H1 (cell line): ENCODE measurements at regions not wholly inside any gene's neighbourhood (a gene's known extent, or its start where the extent isn't known, plus 50 kb on each side); places are given as distances from the start of the nearest gene placed in this dataset.

Source experiments
- CTCF ChIA-PET: fragments of 300-600 bp; sonication (Branson Sonifier 250); formaldehyde crosslinking; loops from one replicate; lab custom pipeline; 2021; ENCODE audit not compliant: partially characterized antibody; lab: Charles Lee
- POLR2A ChIA-PET: fragments of 300-600 bp; sonication (Branson Sonifier 250); formaldehyde crosslinking; loops from one replicate; lab custom pipeline; 2021; ENCODE audit warnings: inconsistent platforms; ENCODE audit not compliant: partially characterized antibody; lab: Charles Lee
- DNase-seq, 2 experiments: peaks; one replicate each; pipeline versions ENCODE4 v3.0.0 to v3.0.0-alpha.2; 2010 to 2022; ENCODE audit warnings: low spot score in 2 of 2, low read depth in 1 of 2, mixed read lengths in 1 of 2
- FAIRE-seq: peaks from 2 replicates; lab custom pipeline; 2011; peaks lifted over from hg19 to GRCh38; lab: Jason Lieb, UNC
- H2AFZ ChIP-seq: 2 replicates; pipeline ENCODE4 v1.8.1; 2012; ENCODE audit warnings: low read length, inconsistent platforms
- H2AK5ac ChIP-seq: 2 replicates; pipeline ENCODE4 v1.6.1; 2013; ENCODE audit warnings: low read depth, low read length
- H2BK120ac ChIP-seq: replicated peaks from 2 replicates; pipeline ENCODE3; 2013; ENCODE audit warnings: low read depth, low read length, inconsistent platforms
- H2BK12ac ChIP-seq: 2 replicates; pipeline ENCODE4 v1.6.1; 2013; ENCODE audit warnings: low read depth, low read length
- H2BK15ac ChIP-seq: 2 replicates; pipeline ENCODE4 v1.6.1; 2013; ENCODE audit warnings: low read length
- H2BK20ac ChIP-seq: 2 replicates; pipeline ENCODE4 v1.6.1; 2013; ENCODE audit warnings: low read length
- H2BK5ac ChIP-seq: 2 replicates; pipeline ENCODE4 v1.6.1; 2013; ENCODE audit warnings: low read depth, low read length
- H3K14ac ChIP-seq: 2 replicates; pipeline ENCODE4 v1.6.1; 2013; ENCODE audit warnings: inconsistent platforms; ENCODE audit not compliant: insufficient read length
- H3K18ac ChIP-seq: 2 replicates; pipeline ENCODE4 v1.6.1; 2013; ENCODE audit warnings: low read length; ENCODE audit errors: extremely low read depth
- H3K23ac ChIP-seq: 2 replicates; pipeline ENCODE4 v1.6.1; 2013; ENCODE audit warnings: inconsistent platforms; ENCODE audit not compliant: insufficient read length
- H3K23me2 ChIP-seq: 2 replicates; pipeline ENCODE4 v1.6.1; 2013; ENCODE audit warnings: low read depth, low read length
- H3K27ac ChIP-seq: 2 replicates; pipeline ENCODE4 v1.6.1; 2011; ENCODE audit warnings: low read depth, low read length, inconsistent platforms
- H3K27me3 ChIP-seq, 4 experiments: replicated peaks in 1 of 4; 1 replicate in 1 of 4; 2 replicates in 3 of 4; pipeline versions ENCODE4 v1.6.1 to v1.8.1; 2011 to 2013; ENCODE audit warnings: low read length in 3 of 4, mild to moderate bottlenecking in 3 of 4, inconsistent platforms in 2 of 4, mixed read lengths in 2 of 4, moderate library complexity in 1 of 4; ENCODE audit not compliant: control insufficient read depth in 3 of 4, insufficient read depth in 3 of 4; ENCODE audit errors: extremely low read depth in 1 of 4
- H3K36me3 ChIP-seq, 4 experiments: 2 replicates each; pipeline versions ENCODE4 v1.6.1 to v1.8.1; 2011 to 2013; ENCODE audit warnings: mild to moderate bottlenecking in 4 of 4, low read length in 3 of 4, moderate library complexity in 2 of 4, control low read depth in 1 of 4, inconsistent platforms in 1 of 4; ENCODE audit not compliant: insufficient read depth in 4 of 4, control insufficient read depth in 2 of 4
- H3K4ac ChIP-seq: replicated peaks from 2 replicates; pipeline ENCODE3; 2013; ENCODE audit warnings: low read length, low read depth, mixed read lengths, inconsistent platforms; ENCODE audit not compliant: insufficient read length
- H3K4me1 ChIP-seq, 4 experiments: replicated peaks in 1 of 4; 1 replicate in 1 of 4; 2 replicates in 3 of 4; pipeline versions ENCODE4 v1.6.1 to v1.8.1; 2011 to 2013; ENCODE audit warnings: low read length in 3 of 4, inconsistent platforms in 2 of 4, mixed read lengths in 1 of 4; ENCODE audit not compliant: insufficient read depth in 4 of 4, control insufficient read depth in 3 of 4
- H3K4me2 ChIP-seq, 2 experiments: 2 replicates each; pipeline versions ENCODE4 v1.6.1 to v1.8.1; 2011 to 2013; ENCODE audit warnings: low read depth in 2 of 2, low read length in 2 of 2, control low read depth in 1 of 2, inconsistent platforms in 1 of 2, mild to moderate bottlenecking in 1 of 2; ENCODE audit not compliant: insufficient read depth in 1 of 2
- H3K4me3 ChIP-seq, 4 experiments: fragments of 200-600, 300-600 bp in 1 of 4; sonication (generic), shearing (Covaris generic), sonication (Bioruptor Twin) in 1 of 4; 2 replicates each; pipeline versions ENCODE4 v1.5.1 to v1.8.1; 2011 to 2016; ENCODE audit warnings: low read length in 4 of 4, low read depth in 3 of 4, control low read depth in 2 of 4, inconsistent platforms in 2 of 4, mild to moderate bottlenecking in 2 of 4, mixed read lengths in 1 of 4, moderate library complexity in 1 of 4; ENCODE audit not compliant: insufficient read depth in 2 of 4; ENCODE audit errors: extremely low read depth in 1 of 4
- H3K56ac ChIP-seq: replicated peaks from 2 replicates; pipeline ENCODE3; 2013; ENCODE audit warnings: low read depth, mild to moderate bottlenecking, mixed read lengths, low read length, inconsistent platforms; ENCODE audit not compliant: insufficient read length
- H3K79me1 ChIP-seq: 2 replicates; pipeline ENCODE4 v1.6.1; 2013; ENCODE audit warnings: low read depth, low read length, control low read depth
- H3K79me2 ChIP-seq, 2 experiments: 2 replicates each; pipeline versions ENCODE4 v1.6.1 to v1.8.1; 2012 to 2013; ENCODE audit warnings: low read length in 2 of 2, mild to moderate bottlenecking in 2 of 2, inconsistent platforms in 1 of 2; ENCODE audit not compliant: insufficient read depth in 2 of 2, control insufficient read depth in 1 of 2
- H3K9ac ChIP-seq, 4 experiments: replicated peaks in 1 of 4; 1 replicate in 1 of 4; 2 replicates in 3 of 4; pipeline versions ENCODE4 v1.6.1 to v1.8.1; 2011 to 2013; ENCODE audit warnings: low read depth in 3 of 4, low read length in 3 of 4, control low read depth in 2 of 4, mild to moderate bottlenecking in 2 of 4, moderate library complexity in 2 of 4, inconsistent platforms in 1 of 4; ENCODE audit errors: extremely low read depth in 1 of 4
- H3K9me3 ChIP-seq, 2 experiments: 2 replicates each; pipeline versions ENCODE4 v1.6.1 to v1.8.1; 2012 to 2013; ENCODE audit warnings: mild to moderate bottlenecking in 2 of 2, moderate library complexity in 2 of 2, control low read depth in 1 of 2, inconsistent platforms in 1 of 2, low read depth in 1 of 2, low read length in 1 of 2, mixed read lengths in 1 of 2; ENCODE audit not compliant: insufficient read depth in 2 of 2
- H4K20me1 ChIP-seq, 2 experiments: replicated peaks in 1 of 2; 2 replicates each; pipeline versions ENCODE3 to v1.8.1; 2011 to 2013; ENCODE audit warnings: inconsistent platforms in 2 of 2, low read length in 2 of 2, mild to moderate bottlenecking in 1 of 2; ENCODE audit not compliant: insufficient read depth in 2 of 2, control insufficient read depth in 1 of 2
- H4K5ac ChIP-seq: 2 replicates; pipeline ENCODE4 v1.6.1; 2013; ENCODE audit warnings: low read length, low read depth, mixed read lengths, inconsistent platforms; ENCODE audit not compliant: insufficient read length
- H4K8ac ChIP-seq: 2 replicates; pipeline ENCODE4 v1.8.0; 2013; ENCODE audit warnings: mild to moderate bottlenecking, moderate library complexity, low read length, inconsistent platforms; ENCODE audit not compliant: insufficient read depth; ENCODE audit errors: extremely low read depth
- H4K91ac ChIP-seq: replicated peaks from 2 replicates; pipeline ENCODE3; 2013; ENCODE audit warnings: low read length, mixed read lengths, inconsistent platforms; ENCODE audit not compliant: insufficient read length
- ASH2L ChIP-seq: fragments of 200-600, 300-600 bp; sonication (generic); IDR thresholded peaks from one replicate; pipeline ENCODE4 v1.7.1; 2017; ENCODE audit warnings: low read length
- CBX8 ChIP-seq: fragments of 300-800, 300-1000 bp; sonication (generic); IDR thresholded peaks from 2 replicates; pipeline ENCODE4 v1.7.1; 2016; ENCODE audit warnings: low read depth, low read length, borderline replicate concordance
- CHD1 ChIP-seq: IDR thresholded peaks from 2 replicates; pipeline ENCODE4 v1.6.1; 2012; ENCODE audit warnings: low read depth, low read length, improper control_type of control experiment
- GTF2F1 ChIP-seq: IDR thresholded peaks from 2 replicates; pipeline ENCODE4 v1.6.1; 2012; ENCODE audit warnings: low read depth, low read length, improper control_type of control experiment, borderline replicate concordance
- JUN ChIP-seq: IDR thresholded peaks from 2 replicates; pipeline ENCODE4 v1.6.1; 2011; ENCODE audit warnings: low read depth, mild to moderate bottlenecking, improper control_type of control experiment, low read length
- KDM1A ChIP-seq: fragments of 200-600, 300-600 bp; sonication (generic); IDR thresholded peaks from 2 replicates; pipeline ENCODE4 v1.7.1; 2016; ENCODE audit warnings: mild to moderate bottlenecking, low read length, borderline replicate concordance
- PHF8 ChIP-seq: fragments of 200-600 bp; sonication (generic); conservative IDR thresholded peaks from 2 replicates; pipeline ENCODE4 v1.7.1; 2012; ENCODE audit warnings: low read depth, mild to moderate bottlenecking, inconsistent platforms, low read length, moderate library complexity
- POU5F1 ChIP-seq: IDR thresholded peaks from 2 replicates; pipeline ENCODE4 v1.6.1; 2011; ENCODE audit warnings: low read depth, mild to moderate bottlenecking, low read length, moderate library complexity
- RXRA ChIP-seq: IDR thresholded peaks from 2 replicates; pipeline ENCODE4 v1.6.1; 2011; ENCODE audit warnings: low read depth, mild to moderate bottlenecking, low read length, moderate library complexity; ENCODE audit not compliant: insufficient read depth
- SP2 ChIP-seq: IDR thresholded peaks from 2 replicates; pipeline ENCODE4 v1.6.1; 2012; ENCODE audit warnings: mild to moderate bottlenecking, low read length, inconsistent platforms
- SRF ChIP-seq: IDR thresholded peaks from 2 replicates; pipeline ENCODE4 v1.6.1; 2011; ENCODE audit warnings: mild to moderate bottlenecking, low read depth, low read length, moderate library complexity
- USF2 ChIP-seq: IDR thresholded peaks from 2 replicates; pipeline ENCODE4 v1.6.1; 2011; ENCODE audit warnings: low read length, improper control_type of control experiment
- WGBS, 2 experiments: shearing (Covaris generic) in 1 of 2; methylation state at CpG; one replicate each; pipeline versions ENCODE4 v1.1.6 to v1.1.7; 2013 to 2015; ENCODE audit warnings: low lambda C conversion rate in 2 of 2, mixed read lengths in 2 of 2, inconsistent platforms in 1 of 2, low coverage in 1 of 2, missing lambda C conversion rate in 1 of 2; ENCODE audit not compliant: insufficient replicate concordance in 2 of 2, insufficient coverage in 1 of 2, insufficient read length in 1 of 2; ENCODE audit errors: extremely low coverage in 1 of 2, missing lambda C conversion rate in 1 of 2; 5-methylcytosine and 5-hydroxymethylcytosine counted together
- TF ChIP-seq, protein P1 (sequence below): IDR thresholded peaks from 2 replicates; pipeline ENCODE4 v1.6.1; 2012; ENCODE audit warnings: inconsistent platforms

DNA sequence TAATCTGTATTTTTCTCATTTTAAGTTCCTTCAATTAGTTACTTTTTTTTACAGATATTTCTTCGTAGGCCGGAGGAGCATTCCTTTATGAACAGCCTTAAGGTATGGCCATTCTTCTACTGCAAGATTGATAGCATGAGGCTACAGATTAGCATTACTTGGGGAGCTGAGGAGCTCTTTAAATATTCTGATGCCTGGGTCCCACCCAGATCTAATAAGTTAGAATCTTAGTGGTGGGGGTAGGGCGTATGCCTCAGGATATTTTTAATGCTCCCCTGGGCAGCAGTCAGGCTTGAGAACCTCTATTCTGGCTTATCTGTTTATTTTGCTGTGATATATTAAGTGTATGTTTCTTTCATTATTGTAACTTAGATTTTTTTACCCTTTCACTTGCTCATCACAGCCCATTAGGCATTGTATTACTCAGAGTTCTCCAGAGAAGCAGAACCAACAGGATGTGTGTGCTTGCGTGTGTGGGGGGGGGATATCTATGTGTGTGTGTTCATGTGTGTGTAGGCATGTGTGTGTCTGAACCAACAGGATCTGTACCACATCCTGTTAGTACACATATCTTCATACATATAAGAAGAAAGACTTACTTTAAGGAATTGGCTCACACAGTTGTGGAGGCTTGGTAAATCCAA, 91.8 kb upstream of the MTAP start:
- Histone ChIP-seq H2AFZ (no peak overlapping the region), H2BK15ac (no peak overlapping the region), H3K27ac (no peak overlapping the region), H3K79me2 (no peaks in the 10 kb centered on the region), H2BK20ac (no peak overlapping the region), H3K14ac (no peak overlapping the region), H3K23ac (no peak overlapping the region), H2AK5ac (no peak overlapping the region), H4K91ac (no peak overlapping the region), H3K36me3 (no peaks in the 10 kb centered on the region), H2BK120ac (no peak overlapping the region), H3K18ac (no peak overlapping the region), H3K56ac (no peak overlapping the region), H3K9ac (no peak overlapping the region), H3K9me3 (no peaks in the 10 kb centered on the region), H2BK12ac (no peak overlapping the region), H3K4ac (no peak overlapping the region), H3K79me1 (no peaks in the 10 kb centered on the region), H3K4me2 (no peak overlapping the region), H3K4me3 (no peak overlapping the region), H2BK5ac (no peak overlapping the region), H3K4me1 (no peaks in the 10 kb centered on the region), H4K5ac (no peak overlapping the region), H4K8ac (no peak overlapping the region), H3K27me3 (no peaks in the 10 kb centered on the region; a peak in 1 of 7 replicates), H3K23me2 (no peaks in the 10 kb centered on the region), H4K20me1 (no peaks in the 10 kb centered on the region)
- FAIRE-seq (no peak), DNase-seq (no peak)
- WGBS, 2 experiments = 91% methylated on average over 4 of the region's 4 CpGs; no CpG with 5 or more reads in 1 of the 2 experiments
- CTCF ChIA-PET = interaction anchor here (0.6 to 3.2 kb wide), 8 partner anchors 8 to 528 kb away, joined by 3 to 18 read pairs (median 3); no protein-coding TSS in a partner anchor
- POLR2A ChIA-PET = no interaction called here
- no peak for TF ChIP-seq RXRA
- no peak for TF ChIP-seq ASH2L
- no peak for TF ChIP-seq GTF2F1
- no peak for TF ChIP-seq CBX8
- no peak for TF ChIP-seq CHD1
- no peak for TF ChIP-seq POU5F1
- no peak for TF ChIP-seq USF2
- TF ChIP-seq, protein P1, sequence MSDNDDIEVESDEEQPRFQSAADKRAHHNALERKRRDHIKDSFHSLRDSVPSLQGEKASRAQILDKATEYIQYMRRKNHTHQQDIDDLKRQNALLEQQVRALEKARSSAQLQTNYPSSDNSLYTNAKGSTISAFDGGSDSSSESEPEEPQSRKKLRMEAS = no peak
- TF ChIP-seq SP2 = no peak
- TF ChIP-seq SRF = no peak
- TF ChIP-seq KDM1A = no peak
- no peak for TF ChIP-seq JUN
- TF ChIP-seq PHF8 = no peak
